ENCODE measurements at regions not wholly inside any gene's neighbourhood (a gene's known extent, or its start where the extent isn't known, plus 50 kb on each side); places are given as distances from the start of the nearest gene placed in this dataset.
"Not testable (repeated sequence)": the region's sequence is repeated elsewhere in the genome, so short reads cannot be mapped to it uniquely, and the experiment has no call there.

- no peak for DNase-seq (ENCODE audit: low read depth)
These were observed 314.1 kb downstream of the SV2B start for GRCh38 chr15:91414124-91414523.

- not testable (repeated sequence) for DNase-seq (ENCODE audit: low read depth)
These were observed 315.2 kb downstream of the SV2B start for GRCh38 chr15:91415258-91415657.

GRCh38 chr15:91420689-91421088, 320.6 kb downstream of the SV2B start:
- DNase-seq (ENCODE audit: low read depth) = no peak

GRCh38 chr15:91422797-91423196, 322.7 kb downstream of the SV2B start:
- no peak for DNase-seq (ENCODE audit: low read depth)

- no peak for DNase-seq (ENCODE audit: low read depth)
These were observed 323.9 kb downstream of the SV2B start for GRCh38 chr15:91424001-91424400.

- no peak for DNase-seq (ENCODE audit: low read depth)
These were observed 326.4 kb downstream of the SV2B start for GRCh38 chr15:91426412-91426811.

GRCh38 chr15:91429973-91430372, 329.9 kb downstream of the SV2B start:
- no peak for DNase-seq (ENCODE audit: low read depth)

- no peak for DNase-seq (ENCODE audit: low read depth)
These were observed 331.1 kb downstream of the SV2B start for GRCh38 chr15:91431041-91431715.

GRCh38 chr15:91435113-91435512, 335.1 kb downstream of the SV2B start:
- no peak for DNase-seq (ENCODE audit: low read depth)

GRCh38 chr15:91444656-91445055, 344.6 kb downstream of the SV2B start:
- DNase-seq (ENCODE audit: low read depth) = no peak

- DNase-seq (ENCODE audit: low read depth) = no peak
These were observed 345.7 kb downstream of the SV2B start for GRCh38 chr15:91445695-91446228.

GRCh38 chr15:91447991-91448644, 348.1 kb downstream of the SV2B start:
- DNase-seq (ENCODE audit: low read depth) = no peak

GRCh38 chr15:91453376-91453775, 353.3 kb downstream of the SV2B start:
- DNase-seq (ENCODE audit: low read depth) = not testable (repeated sequence)

GRCh38 chr15:91456251-91456718, 356.2 kb downstream of the SV2B start:
- DNase-seq (ENCODE audit: low read depth) = no peak

GRCh38 chr15:91456921-91457320, 356.9 kb downstream of the SV2B start:
- no peak for DNase-seq (ENCODE audit: low read depth)

- no peak for DNase-seq (ENCODE audit: low read depth)
These were observed 361.3 kb downstream of the SV2B start for GRCh38 chr15:91461377-91461776.

GRCh38 chr15:91465086-91465485, 365.0 kb downstream of the SV2B start:
- DNase-seq (ENCODE audit: low read depth) = no peak

- DNase-seq (ENCODE audit: low read depth) = no peak
These were observed 365.6 kb downstream of the SV2B start for GRCh38 chr15:91465696-91466095.

- DNase-seq (ENCODE audit: low read depth) = no peak
These were observed 369.0 kb downstream of the SV2B start for GRCh38 chr15:91468871-91469580.

GRCh38 chr15:91469632-91470567, 369.8 kb downstream of the SV2B start:
- peak; percentile 72 for DNase-seq (ENCODE audit: low read depth)

- DNase-seq (ENCODE audit: low read depth) = no peak
These were observed 371.4 kb downstream of the SV2B start for GRCh38 chr15:91471468-91471867.

- no peak for DNase-seq (ENCODE audit: low read depth)
These were observed 372.3 kb downstream of the SV2B start for GRCh38 chr15:91472316-91472756.

All from stimulated activated CD4-positive, alpha-beta T cell treated with anti-CD3 and anti-CD28 coated beads, Interleukin-2, amount 100 ng/mL, for 4 hours (primary cell).